ENCODE measurements at regions not wholly inside any gene's neighbourhood (a gene's known extent, or its start where the extent isn't known, plus 50 kb on each side); places are given as distances from the start of the nearest gene placed in this dataset.
"Not testable (repeated sequence)": the region's sequence is repeated elsewhere in the genome, so short reads cannot be mapped to it uniquely, and the experiment has no call there.

DNA sequence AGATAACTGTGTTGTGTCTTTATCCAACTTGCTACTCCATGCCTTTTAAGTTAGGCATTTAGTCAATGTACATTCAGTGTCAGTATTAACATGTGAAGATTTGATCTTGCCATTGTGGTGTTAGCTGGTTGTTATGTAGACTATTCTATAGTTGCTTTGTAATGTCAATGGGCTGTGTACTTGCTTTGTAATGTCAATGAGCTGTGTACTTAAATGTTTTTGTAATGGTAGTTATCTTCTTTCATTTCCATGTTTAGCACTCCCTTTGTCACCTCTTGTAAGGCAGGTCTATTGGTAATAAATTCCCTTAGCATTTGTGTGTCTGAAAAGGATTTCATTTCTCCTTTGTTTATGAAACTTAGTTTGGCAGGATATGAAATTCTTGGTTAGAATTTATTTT, 53.4 kb downstream of the MC4R start:
- DNase-seq (ENCODE audit: low read depth in 2 of 2, low spot score in 1 of 2), result no peak

DNA sequence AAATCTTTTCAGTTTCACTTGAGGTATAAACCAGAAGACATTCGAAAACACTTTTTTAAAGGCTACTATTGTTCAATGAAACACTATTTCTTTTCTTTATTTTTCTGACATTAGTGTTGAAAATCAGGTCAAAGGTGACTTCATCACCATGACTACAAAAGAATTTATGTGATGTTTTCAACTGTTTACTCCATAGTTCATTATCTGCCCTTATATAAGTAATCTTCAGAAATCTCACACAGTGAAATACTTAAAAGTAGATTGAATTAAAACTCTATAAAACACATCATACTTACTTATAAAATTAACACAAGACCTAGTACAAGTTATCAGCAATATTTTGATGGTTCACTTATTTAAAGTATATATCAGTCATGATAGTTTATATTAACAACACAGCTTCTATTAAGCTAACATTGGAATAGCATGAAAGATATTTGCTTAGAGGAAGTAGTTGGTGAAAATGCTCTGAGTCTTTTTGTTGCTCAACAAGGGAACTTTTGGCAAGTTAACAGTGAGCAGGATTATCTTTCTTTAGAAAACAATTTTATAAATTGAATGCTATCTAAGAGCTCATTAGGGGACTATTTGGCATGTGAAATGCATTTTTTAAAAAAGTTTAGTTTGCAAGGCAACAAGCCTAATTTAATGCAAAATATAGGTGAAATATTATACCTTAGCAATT, 60.8 kb downstream of the MC4R start:
- no peak for DNase-seq (ENCODE audit: low read depth in 2 of 2, low spot score in 1 of 2)

DNA sequence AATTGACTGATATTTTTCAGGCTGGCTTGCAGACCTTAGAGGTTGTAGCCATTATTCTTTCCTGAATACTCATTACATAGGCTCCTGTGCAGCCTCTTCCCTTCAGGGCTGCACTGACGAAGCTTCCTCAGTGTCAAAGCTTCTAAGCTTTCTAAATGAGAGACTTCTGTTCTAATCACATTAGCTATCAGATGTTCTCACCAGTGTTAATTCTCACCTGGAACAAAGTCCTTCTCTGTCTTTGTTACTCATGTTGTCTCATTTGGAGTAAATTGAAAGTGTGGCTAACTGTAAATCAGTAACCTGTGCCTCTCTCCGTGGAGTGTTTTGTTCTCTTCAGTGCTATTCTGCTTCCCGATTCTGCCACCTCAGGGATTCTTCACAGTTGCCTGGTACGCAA, 76.9 kb downstream of the MC4R start:
- DNase-seq (ENCODE audit: low read depth in 2 of 2, low spot score in 1 of 2), result no peak

DNA sequence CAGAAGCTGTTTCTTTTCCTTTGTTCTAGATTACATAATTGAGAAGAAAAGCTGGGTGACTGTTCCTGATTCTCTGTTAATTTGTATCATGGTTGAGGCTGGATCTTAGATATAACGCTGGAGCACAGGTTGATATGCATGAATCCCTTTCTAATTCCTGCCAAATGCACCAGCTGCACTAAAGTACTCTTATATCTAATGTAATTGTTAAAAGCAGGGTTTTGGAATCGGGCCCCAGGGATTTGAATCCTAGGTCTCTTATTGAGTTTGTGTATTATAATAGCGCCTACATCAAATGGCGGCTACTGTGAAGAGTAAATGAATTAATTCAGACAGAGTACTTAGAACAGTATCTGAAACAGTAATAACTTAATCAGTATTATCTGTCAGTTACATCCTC, 80.4 kb downstream of the MC4R start:
- DNase-seq (ENCODE audit: low read depth in 2 of 2, low spot score in 1 of 2), result no peak

DNA sequence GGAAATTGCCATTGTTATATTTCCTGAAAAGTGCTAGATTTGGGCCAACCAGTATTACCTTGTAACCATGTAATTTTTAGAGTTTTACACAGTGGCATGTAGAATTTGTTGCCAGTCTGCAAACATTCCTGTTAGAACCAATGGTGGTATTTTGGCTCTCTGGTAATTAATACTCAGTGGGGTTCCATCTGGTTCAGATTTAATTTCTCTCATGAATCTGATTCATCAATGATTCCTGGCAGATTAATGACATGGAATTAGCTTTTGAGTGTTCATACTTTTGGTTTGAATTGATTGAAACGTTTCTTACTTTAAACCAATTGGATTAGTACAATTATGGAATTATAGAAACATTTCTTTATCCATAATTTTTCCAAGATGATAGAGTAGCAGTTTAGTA, 93.2 kb downstream of the MC4R start:
- DNase-seq (ENCODE audit: low read depth in 2 of 2, low spot score in 1 of 2), result no peak

DNA sequence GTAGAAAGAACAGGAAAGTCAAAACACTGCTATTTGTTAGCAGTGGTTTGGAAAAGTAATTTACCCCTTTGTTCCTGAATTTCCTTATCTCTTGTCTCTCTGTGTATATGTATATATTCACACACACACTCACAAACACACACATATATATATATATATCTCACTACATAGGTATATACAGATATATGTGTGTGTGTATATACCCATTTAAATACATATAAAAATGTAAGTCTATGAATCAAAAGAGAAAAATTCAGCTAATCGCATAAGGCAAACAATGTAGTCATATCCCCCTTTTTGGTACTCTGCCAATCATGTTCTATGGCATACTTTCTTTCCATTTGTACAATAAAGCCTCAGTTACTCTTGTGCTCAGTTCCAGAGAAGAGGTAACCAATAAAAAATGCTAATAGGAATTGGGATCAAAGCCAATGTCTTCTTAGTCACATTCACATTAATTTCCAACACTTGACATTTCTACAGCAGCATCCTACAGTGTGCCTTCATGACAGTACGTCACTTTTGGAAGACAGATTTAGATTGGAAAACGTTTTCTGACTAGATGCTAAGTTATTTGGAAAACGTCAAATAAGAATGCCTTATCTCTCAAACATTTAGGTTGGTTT, 94.6 kb downstream of the MC4R start:
- no peak for DNase-seq (ENCODE audit: low read depth in 2 of 2, low spot score in 1 of 2)

DNA sequence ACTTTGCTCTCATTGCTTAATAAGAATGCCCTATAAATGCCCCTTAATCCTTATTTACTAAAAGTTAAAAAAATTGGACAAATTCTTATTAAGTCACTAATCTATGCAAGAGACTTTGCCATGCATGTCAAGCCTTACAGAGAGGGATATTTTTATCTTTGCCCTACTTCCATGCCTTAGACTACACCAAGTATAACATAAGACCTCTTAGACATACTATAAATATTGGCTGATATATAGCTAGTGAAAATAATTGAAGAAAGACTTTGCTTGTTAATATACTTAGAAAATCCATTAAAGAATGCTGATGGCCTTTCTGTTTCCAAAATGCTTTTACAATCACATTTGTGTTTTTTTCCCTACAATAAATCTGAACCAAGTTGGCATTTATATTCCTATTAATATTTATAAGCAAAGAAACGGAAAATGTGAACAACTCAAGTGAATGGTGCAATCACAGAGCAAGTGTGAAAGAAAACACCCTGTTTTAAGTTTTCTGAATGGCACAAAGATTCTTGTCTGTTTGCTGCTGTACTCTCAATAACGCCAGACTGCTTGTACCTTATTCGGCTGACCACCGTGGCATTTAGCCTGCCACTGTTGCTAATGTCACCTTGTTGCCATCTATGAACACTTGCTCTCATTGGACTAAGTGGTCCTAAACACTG, 105.0 kb downstream of the MC4R start:
- no peak for DNase-seq (ENCODE audit: low read depth in 2 of 2, low spot score in 1 of 2)

DNA sequence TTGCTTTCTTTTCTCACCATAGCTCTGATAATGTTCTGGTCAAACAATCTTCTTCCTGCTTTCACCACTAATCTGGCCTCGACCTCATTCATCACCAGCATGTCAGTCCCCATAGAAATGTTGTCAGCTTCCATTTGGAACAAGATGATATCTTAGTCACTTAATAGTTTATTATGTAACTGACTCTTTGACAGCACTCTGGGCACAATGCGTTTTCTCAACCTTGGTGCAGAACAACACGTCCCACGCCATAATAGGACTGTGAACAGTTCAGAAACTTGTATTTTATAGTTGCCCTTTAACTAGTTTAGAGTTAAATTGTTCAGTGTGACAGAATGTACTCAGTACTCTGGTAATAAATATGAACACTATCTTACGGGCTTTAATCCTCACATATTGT, 106.0 kb downstream of the MC4R start:
- no peak for DNase-seq (ENCODE audit: low read depth in 2 of 2, low spot score in 1 of 2)

DNA sequence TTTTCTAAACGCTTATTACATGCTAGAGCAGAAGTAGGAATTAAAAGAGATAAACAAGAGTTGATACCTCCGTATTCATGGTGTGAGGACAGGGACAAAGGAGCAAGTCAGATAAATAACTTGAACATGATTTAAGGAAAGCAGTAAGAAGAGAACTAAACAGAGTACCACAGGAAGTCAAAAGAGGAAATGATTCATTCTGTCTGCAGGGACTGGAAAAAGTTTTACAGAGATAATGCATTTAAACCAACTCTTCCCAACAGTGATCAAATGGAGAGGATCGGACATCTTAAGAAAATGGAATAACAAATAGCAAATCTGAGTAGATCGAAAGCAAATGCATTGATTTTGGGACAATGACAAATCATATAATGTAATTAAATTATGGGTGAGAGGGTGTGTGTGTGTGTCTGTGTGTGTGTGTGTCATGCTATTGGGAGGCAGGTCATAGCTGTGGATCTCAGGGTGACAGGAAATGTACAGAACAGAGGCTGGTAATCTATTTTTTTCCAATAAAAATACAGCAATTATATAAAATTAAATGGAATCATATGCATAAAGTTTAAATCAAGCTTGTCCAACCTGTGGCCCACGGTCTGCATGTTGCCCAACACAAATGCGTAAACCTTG, 113.4 kb downstream of the MC4R start:
- no peak for DNase-seq (ENCODE audit: low read depth in 2 of 2, low spot score in 1 of 2)

DNA sequence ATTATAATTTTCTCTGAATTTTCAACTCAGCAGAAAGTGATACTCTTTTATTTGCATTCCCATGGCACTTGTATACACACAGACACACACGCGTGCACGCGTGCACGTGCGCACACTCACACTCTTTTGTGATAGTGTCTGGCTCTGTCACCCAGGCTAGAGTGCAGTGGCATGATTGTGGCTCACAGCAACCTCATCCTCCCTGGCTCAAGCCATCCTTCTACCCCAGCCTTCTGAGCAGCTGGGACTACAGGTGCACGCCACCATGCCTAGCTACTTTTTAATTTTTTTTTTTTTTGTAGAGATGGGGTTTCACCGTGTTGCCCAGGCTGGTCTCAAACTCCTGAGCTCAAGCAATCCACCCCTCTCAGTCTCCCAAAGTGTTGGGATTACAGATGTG, 123.2 kb downstream of the MC4R start:
- no peak for DNase-seq (ENCODE audit: low read depth in 2 of 2, low spot score in 1 of 2)

DNA sequence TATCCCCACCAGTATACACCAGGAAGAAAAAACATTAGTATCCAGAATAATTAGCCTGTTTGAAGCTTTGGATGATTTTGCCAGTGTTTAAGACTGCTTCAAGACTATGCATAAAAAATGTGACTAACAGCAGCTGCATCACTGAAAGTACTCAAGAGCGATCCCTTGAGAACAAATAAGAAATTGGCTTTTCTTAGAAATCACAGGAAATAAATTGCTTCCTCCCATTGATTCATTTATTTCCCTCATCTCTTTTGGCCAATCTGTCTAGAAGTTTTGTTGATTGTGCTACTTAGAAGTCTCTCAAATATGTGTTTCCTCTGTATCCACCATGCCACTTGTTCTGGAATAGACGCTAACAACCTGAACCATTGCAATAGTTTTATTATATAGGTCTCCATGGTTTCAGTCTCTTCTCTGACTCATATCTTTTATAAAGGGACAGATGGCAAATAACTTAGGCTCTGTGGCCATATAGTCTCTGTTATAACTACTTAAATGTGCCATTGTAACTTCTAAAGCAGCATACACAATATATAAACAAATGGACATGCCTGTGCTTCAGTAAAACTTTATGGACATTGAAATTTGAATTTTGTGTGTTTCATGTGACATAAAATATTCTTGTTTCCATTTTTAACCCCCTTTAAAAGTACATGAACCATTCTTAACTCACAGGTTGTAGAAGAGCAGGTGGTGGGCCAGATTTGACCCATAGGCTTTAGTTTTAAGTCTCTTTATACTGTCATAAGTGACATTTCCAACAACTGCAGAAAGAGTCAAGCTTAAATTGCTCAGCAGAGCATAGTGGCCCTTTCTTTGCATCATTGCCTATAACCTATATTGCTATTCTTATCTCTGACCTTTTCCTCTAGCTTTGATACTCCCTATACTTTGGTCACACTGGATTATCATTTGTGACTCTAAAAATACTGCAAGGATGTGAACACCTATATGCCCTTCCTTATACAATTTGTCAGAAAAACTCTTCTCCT, 123.9 kb downstream of the MC4R start:
- no peak for DNase-seq (ENCODE audit: low read depth in 2 of 2, low spot score in 1 of 2)

DNA sequence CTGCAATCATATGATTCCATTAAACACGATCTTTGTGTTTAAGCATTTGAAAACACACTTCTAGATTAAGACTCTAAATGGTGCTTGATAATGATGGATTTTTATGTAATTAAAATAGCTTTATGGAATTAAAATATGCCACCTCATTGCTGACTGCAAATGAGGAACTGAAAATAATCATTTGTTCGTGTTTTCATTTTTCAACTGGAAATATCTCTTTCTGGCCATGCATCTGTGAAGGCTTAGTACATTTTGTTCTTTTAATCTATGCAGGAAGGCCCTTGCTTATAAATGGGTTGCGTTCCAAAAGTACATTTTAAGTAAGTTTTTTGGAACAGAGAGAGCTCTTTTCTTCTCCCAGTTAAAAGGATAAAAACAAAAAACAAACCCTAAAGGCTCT, 125.5 kb downstream of the MC4R start:
- DNase-seq (ENCODE audit: low read depth in 2 of 2, low spot score in 1 of 2), result no peak

DNA sequence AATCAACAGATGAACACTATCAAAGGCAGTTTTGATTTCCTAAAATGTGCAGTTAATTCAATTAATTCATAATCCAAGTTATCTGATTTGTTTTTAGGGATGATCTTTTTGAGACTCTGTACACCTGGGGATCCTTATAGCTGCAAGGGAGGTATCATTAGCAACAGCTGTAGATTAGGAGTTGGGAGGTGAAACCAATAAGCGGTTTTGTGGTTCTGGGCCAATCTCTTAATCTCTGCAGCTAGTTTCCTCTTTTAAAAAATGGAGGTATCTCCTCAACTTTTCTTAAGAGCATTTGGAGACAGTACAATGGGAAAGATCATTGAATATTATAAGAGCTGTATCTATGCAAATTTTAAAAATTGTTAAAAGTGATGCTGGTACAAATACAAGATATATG, 126.0 kb downstream of the MC4R start:
- no peak for DNase-seq (ENCODE audit: low read depth in 2 of 2, low spot score in 1 of 2)

DNA sequence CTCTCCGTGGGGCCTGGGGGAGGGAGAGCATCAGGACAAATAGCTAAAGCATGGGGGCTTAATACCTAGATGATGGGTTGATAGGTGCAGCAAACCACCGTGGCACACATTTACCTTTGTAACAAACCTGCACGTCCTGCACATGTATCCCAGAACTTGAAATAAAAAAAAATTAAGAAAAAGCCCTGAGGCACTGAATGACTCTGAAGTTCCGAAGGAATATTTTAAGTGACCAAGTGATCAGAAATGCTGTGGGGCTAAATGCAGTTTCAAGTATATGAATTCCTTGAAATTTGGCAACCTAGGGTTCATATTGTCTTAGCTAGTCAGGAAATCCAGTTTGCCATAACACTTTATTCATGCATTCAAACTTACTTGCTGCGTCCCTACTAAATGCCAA, 127.5 kb downstream of the MC4R start:
- DNase-seq (ENCODE audit: low read depth in 2 of 2, low spot score in 1 of 2), result no peak

DNA sequence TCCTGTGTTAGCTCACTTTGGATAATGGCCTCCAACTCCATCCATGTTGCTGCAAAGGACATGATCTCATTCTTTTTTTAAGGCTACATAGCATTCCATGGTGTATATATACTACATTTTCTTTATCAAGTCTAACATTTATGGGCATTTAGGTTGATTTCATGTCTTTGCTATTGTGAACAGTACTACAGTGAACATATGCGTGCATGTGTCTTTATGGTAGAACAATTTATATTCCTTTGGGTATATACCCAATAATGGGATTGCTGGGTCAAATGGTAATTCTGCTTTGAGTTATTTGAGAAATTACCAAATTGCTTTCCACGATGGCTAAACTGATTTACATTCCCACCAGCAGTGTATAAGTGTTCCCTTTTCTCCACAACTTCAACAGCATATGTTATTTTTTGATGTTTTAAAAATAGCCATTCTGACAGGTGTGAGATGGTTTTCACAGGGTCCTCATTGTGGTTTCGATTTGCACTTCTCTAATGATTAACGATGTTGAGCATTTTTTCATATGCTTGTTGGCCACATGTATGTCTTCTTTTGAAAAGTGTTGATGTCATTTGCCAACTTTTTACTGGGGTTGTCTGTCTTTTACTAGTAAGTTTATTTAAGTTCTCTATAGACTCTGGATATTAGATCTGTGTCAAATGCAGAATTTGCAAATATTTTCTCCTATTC, 133.4 kb downstream of the MC4R start:
- DNase-seq (ENCODE audit: low read depth in 2 of 2, low spot score in 1 of 2), result not testable (repeated sequence)

DNA sequence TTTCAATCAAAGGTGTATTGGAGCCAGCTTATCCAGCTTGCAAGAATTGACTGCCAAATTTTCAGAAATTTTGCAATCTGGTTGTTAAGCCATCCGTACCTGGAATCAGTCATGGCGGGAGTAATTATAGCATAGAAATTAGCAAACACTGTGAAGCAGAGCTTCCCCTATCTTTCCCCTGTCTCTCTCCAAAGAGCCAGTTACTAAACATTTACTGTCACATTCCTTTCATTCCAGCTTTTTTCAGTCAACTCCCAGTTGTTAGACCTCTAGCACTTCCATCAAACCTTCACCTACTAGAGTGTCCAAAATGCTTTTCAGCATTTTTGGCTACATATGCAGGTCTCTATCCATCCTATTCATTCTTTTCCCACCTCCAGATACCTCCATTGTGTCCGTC, 137.4 kb downstream of the MC4R start:
- no peak for DNase-seq (ENCODE audit: low read depth in 2 of 2, low spot score in 1 of 2)

DNA sequence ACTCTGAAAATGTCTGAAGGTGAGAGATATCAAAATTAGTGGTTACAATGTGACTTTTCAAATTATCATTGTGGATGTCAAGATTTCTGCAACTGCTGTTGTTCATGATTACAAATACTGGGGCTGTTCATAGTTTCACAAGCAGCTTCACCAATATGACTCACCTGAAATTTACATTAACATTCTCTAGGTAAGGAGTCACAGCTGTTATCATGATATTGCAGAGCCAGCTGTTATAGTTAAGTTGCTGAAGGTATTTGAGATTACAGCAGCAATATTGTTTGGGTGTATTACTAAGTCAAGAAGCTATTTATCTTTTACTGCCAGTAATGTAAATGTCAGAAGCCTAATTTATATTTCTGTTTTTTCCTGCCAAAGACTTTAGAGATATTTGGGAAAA, 140.0 kb downstream of the MC4R start:
- no peak for DNase-seq (ENCODE audit: low read depth in 2 of 2, low spot score in 1 of 2)

DNA sequence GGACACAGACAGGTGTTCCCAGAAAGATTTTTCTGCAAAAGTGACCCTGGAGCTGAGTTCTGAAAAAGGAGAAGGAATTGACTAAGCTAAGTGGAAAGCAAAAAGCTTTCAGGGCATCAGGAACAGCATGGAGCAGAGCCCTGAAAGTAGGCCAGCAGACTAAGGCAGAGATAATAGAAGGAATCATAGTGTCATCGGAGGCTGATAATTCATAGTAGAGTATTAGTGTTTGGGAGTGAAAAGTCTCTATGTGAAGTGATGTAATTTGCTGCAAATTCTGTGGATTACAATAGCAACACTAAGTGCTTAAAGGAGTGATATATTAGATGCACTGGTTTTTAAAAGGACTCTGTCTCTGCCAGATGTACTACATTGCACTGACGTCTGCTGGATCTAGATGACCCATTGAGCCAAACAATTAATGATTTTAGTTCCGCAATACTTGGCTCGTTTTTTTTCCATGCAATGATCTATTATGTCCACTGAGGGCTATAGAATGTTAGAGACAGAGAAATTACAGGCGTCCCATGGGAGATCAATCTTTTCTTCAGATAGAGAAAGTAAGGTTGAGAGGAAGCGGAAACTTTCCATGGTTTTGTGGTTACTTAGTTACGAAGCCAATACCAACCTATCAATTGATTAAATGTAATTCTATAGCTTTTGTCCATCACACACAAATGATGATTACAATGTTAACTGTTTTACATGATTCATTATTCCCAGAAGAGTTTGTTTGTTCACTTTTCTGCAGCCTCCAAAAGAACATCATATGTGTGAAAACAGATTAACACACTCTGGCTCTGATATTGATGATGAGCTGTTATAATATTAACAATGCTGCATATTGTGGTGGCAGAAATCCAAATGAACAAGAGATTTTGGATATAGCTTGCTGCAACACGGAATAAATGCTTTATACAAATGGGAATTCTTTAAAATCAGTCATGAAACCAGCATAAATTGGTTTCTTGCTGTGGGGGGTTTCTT, 143.7 kb downstream of the MC4R start:
- DNase-seq (ENCODE audit: low read depth in 2 of 2, low spot score in 1 of 2), result no peak

DNA sequence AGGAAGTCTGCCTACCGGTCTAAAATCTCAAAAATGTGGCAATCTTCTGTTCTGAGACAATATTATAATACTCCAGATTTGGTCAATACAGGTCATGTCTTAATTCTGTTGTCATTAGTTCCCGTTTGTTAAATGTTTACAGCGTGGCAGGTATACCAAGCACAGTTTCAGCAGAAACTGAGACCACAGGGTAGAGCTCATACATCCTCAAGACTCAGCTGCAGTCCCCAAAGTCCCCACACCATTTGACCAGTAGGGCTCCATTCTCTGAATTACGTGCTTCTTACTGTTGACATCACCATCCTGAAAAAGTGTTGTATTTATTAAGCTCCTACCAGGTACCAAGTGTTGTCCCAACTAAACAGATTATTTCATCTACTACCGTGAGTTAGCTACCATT, 157.1 kb downstream of the MC4R start:
- no peak for DNase-seq (ENCODE audit: low read depth in 2 of 2, low spot score in 1 of 2)
